ENCODE measurements at regions not wholly inside any gene's neighbourhood (a gene's known extent, or its start where the extent isn't known, plus 50 kb on each side); places are given as distances from the start of the nearest gene placed in this dataset.

- TF ChIP-seq, protein P1, sequence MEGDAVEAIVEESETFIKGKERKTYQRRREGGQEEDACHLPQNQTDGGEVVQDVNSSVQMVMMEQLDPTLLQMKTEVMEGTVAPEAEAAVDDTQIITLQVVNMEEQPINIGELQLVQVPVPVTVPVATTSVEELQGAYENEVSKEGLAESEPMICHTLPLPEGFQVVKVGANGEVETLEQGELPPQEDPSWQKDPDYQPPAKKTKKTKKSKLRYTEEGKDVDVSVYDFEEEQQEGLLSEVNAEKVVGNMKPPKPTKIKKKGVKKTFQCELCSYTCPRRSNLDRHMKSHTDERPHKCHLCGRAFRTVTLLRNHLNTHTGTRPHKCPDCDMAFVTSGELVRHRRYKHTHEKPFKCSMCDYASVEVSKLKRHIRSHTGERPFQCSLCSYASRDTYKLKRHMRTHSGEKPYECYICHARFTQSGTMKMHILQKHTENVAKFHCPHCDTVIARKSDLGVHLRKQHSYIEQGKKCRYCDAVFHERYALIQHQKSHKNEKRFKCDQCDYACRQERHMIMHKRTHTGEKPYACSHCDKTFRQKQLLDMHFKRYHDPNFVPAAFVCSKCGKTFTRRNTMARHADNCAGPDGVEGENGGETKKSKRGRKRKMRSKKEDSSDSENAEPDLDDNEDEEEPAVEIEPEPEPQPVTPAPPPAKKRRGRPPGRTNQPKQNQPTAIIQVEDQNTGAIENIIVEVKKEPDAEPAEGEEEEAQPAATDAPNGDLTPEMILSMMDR (IDR thresholded peaks at IDR 0.05), result no peak
- TF ChIP-seq POLR2A (IDR thresholded peaks at IDR 0.05), result no peak
Measured at GRCh38 chr5:152631221-152631620, 226.1 kb upstream of the NMUR2 start.
